ENCODE measurements at regions not wholly inside any gene's neighbourhood (a gene's known extent, or its start where the extent isn't known, plus 50 kb on each side); places are given as distances from the start of the nearest gene placed in this dataset.
A peak's percentile ranks its signal among the peaks of the same experiment; 100 is the strongest.

DNA sequence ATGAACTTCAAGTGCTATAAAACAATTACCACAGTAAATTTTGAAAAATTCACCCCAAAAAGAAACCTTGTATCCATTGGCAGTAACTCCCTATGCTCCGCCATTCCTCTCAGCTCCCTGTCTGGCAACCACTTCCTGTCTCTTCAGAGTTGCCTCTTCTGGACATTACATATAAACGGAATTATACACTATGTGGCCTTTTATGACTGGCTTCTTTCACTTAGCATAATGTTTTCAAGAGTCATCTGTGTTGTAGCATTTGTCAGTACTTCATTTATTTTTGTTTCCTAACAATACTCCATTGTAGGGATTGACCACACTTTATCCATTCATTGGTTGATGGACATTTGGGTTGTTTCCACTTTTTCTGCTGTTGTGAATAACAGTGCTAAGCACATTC lies 50.1 kb downstream of the CEP43 start:
- no peak overlapping the region for H3K4me3 ChIP-seq (ENCODE audit: low read length)
- no peak for DNase-seq (ENCODE audit: low read depth, low spot score)

DNA sequence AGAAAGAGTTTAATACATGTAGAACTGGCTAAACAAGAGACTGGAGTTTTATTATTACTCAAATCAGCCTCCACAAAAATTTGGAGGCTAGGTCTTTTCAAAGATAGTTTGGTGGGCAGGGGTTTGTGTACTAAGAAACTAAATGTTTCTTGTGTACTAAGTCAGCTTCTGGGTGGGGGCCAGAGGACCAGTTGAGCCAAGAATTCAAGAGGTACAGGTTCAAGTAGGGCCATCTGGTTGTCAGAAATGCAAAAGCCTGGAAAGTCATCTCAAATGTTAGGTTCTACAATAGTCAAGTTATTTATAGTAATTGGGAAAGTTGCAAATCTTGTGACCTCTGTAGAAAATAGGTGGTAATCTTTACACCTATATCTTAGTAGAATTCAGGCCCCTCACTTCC lies 51.7 kb downstream of the CEP43 start:
- no peak overlapping the region for H3K4me3 ChIP-seq (ENCODE audit: low read length)
- DNase-seq (ENCODE audit: low read depth, low spot score): no peak

DNA sequence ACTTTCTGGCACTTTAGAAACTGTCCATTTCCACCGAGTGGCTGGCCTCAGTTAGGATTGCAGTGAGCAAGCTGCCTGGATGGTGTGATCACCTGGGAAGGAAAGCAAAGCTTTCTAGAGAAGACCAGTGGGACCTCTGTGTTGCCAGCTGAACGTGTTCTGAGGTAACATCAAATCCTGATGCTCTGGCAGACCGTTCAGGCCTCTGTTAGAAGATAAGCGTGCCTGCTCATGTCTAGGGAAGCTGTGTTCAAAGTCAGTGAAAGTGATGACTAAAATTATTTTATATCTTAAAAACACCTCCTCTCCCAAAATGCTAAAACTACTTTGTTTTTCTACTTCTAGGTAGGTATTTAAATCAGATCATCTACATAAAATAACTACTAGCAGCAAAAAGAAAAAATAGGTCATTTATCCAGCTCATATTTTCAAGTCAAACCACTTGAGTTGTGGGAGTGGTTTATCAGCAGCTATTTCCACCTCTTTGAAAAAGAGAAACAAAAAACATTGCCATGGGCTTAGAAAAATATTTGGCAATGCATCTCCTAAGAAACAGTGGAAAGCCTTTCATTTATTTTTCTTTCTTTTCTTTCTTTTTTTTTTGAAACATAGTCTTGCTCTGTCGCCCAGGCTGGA lies 54.8 kb downstream of the CEP43 start:
- DNase-seq (ENCODE audit: low read depth, low spot score): no peak
- H3K4me3 ChIP-seq (ENCODE audit: low read length): no peak overlapping the region

DNA sequence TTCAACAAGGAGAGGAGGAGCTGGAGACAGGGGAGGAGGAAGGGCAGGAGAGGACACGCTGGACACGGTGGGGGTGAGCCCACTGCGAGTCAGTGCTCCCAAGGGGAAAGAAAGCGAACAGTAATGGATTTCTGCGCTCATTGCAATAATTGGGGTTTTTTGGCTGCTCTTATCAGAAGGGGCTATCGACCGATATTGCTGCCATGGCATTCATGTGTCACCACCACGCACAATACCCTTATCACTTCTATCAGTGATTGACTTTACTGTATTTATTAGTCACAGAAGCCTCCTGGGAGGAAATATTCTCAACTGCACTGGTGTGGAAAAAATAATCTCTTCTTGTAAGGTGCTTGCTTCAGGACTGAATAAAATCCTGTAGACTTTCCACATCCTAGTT lies 55.8 kb downstream of the CEP43 start:
- H3K4me3 ChIP-seq (ENCODE audit: low read length): no peak overlapping the region
- no peak for DNase-seq (ENCODE audit: low read depth, low spot score)

DNA sequence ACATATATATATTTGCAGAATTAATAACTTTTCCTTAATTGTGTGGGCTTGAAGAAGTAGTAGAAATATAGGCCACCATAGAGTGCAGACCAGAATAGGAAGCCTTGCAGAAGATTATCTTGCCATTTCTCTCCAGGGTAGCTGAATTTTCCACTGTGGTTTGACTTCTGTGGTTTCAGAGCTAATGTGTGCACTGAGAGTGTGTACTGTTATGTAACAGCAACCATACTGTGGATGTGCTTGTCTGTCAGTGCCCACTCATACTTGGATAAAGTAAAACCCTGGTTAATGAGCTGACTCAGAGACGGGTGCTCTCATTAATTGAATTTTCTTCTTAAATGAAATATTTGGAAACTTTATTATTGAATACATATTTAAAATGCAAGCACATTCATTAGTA lies 57.2 kb downstream of the CEP43 start:
- no peak overlapping the region for H3K4me3 ChIP-seq (ENCODE audit: low read length)
- DNase-seq (ENCODE audit: low read depth, low spot score): peak; percentile 60

DNA sequence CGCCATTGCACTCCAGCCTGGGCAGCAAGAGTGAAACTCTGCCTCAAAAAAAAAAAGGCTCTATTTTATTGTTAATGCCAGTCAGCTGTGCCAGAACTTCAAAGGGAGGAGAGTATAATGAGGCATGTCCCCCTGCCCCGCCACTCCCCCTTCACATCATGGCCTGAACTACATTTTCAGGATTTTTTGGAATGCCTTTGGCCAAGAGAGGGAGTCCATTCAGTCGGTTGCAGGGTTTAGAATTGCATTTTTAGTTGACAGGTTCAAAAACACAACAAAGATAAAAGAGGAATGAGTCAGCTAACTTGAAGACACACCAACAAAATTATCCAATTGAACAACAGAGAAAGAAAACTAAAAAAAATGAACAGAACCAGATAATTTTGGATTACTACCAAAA lies 59.1 kb downstream of the CEP43 start:
- no peak overlapping the region for H3K4me3 ChIP-seq (ENCODE audit: low read length)
- no peak for DNase-seq (ENCODE audit: low read depth, low spot score)
